SU-DHL-6 (cell line): ENCODE measurements at regions not wholly inside any gene's neighbourhood (a gene's known extent, or its start where the extent isn't known, plus 50 kb on each side); places are given as distances from the start of the nearest gene placed in this dataset.

Experiments used
- H2AFZ ChIP-seq: fragments of 200-600 bp; sonication (generic); 2 replicates; pipeline ENCODE4 v1.6.1; 2014; ENCODE audit warnings: low read depth, mild to moderate bottlenecking, moderate library complexity, mixed read lengths, antibody characterized with exemption, low read length; ENCODE audit not compliant: severe bottlenecking
- H3F3A ChIP-seq: fragments of 200-600 bp; shearing (Covaris generic); 2 replicates; pipeline ENCODE4 v1.6.0; 2016; ENCODE audit warnings: antibody characterized with exemption, mild to moderate bottlenecking; ENCODE audit not compliant: insufficient read depth
- H3K27ac ChIP-seq: fragments of 200-600 bp; sonication (generic); 2 replicates; pipeline ENCODE4 v1.5.1; 2016; ENCODE audit warnings: low read depth, mild to moderate bottlenecking, low read length, moderate library complexity, mixed read lengths
- H3K27me3 ChIP-seq: fragments of 200-600 bp; sonication (generic), shearing (Covaris generic); 2 replicates; pipeline ENCODE4 v1.6.0; 2014; ENCODE audit warnings: mild to moderate bottlenecking, low read length
- H3K36me3 ChIP-seq: fragments of 200-600 bp; sonication (generic); 2 replicates; pipeline ENCODE4 v1.6.1; 2014; ENCODE audit warnings: mild to moderate bottlenecking, low read length, mixed read lengths
- H3K4me2 ChIP-seq: fragments of 300-600, 200-600 bp; shearing (Covaris generic), sonication (generic); 2 replicates; pipeline ENCODE4 v1.6.0; 2014; ENCODE audit warnings: low read length, low read depth, mild to moderate bottlenecking; ENCODE audit not compliant: poor library complexity, severe bottlenecking
- H3K4me3 ChIP-seq: fragments of 200-600 bp; sonication (generic); 2 replicates; pipeline ENCODE4 v1.5.1; 2014; ENCODE audit warnings: antibody characterized with exemption, low read length, mild to moderate bottlenecking, mixed read lengths; ENCODE audit not compliant: insufficient read depth, poor library complexity, severe bottlenecking
- H3K79me2 ChIP-seq: fragments of 200-600 bp; sonication (generic); 2 replicates; pipeline ENCODE4 v1.6.1; 2014; ENCODE audit warnings: mild to moderate bottlenecking, low read length, moderate library complexity; ENCODE audit not compliant: insufficient read depth
- H3K9ac ChIP-seq: fragments of 200-600 bp; sonication (generic); 2 replicates; pipeline ENCODE4 v1.7.0; 2014; ENCODE audit warnings: mild to moderate bottlenecking, low read length
- H3K9me2 ChIP-seq: fragments of 200-600 bp; sonication (generic); replicated peaks from 2 replicates; pipeline ENCODE4 v1.6.1; 2014; ENCODE audit warnings: low read length; ENCODE audit not compliant: insufficient read depth
- H3K9me3 ChIP-seq: fragments of 200-600 bp; sonication (generic); 2 replicates; pipeline ENCODE4 v1.6.1; 2014; ENCODE audit warnings: low read length, mixed read lengths; ENCODE audit not compliant: insufficient read depth
- H4K20me1 ChIP-seq: fragments of 200-600 bp; sonication (generic); 2 replicates; pipeline ENCODE4 v1.6.1; 2014; ENCODE audit warnings: low read depth, mild to moderate bottlenecking, antibody characterized with exemption, low read length, moderate library complexity, mixed read lengths
- CTCF ChIP-seq: fragments of 200-600 bp; sonication (generic); IDR thresholded peaks from one replicate; pipeline ENCODE4 v1.5.1; 2017; ENCODE audit warnings: antibody characterized with exemption, mild to moderate bottlenecking, low read length, moderate library complexity; ENCODE audit not compliant: insufficient read depth, poor library complexity, severe bottlenecking
- EZH2phosphoT487 ChIP-seq: fragments of 200-600 bp; sonication (generic), shearing (Covaris generic); conservative IDR thresholded peaks from 2 replicates; pipeline ENCODE4 v1.6.1; 2018; ENCODE audit warnings: mild to moderate bottlenecking, antibody characterized with exemption, low read length, moderate library complexity, mixed read lengths

- TF ChIP-seq CTCF (no peak), EZH2phosphoT487 (no peak)
- no peaks in the 10 kb centered on the region for H4K20me1 ChIP-seq
Observed at GRCh38 chr1:36639461-36639860, 156.7 kb upstream of the CSF3R start.

GRCh38 chr1:36638268-36638667, 155.6 kb upstream of the CSF3R start:
- Histone ChIP-seq H3K4me2 (no peak overlapping the region), H3K36me3 (no peaks in the 10 kb centered on the region), H3K9ac (no peak overlapping the region), H2AFZ (no peak overlapping the region), H4K20me1 (no peaks in the 10 kb centered on the region), H3K9me2 (no peaks in the 10 kb centered on the region), H3K27ac (no peak overlapping the region), H3F3A (no peaks in the 10 kb centered on the region), H3K4me3 (no peak overlapping the region), H3K9me3 (no peaks in the 10 kb centered on the region), H3K27me3 (0 out of 2 replicates have a peak, but pooled peaks cover 4% of the 10 kb centered on the region), H3K79me2 (no peaks in the 10 kb centered on the region)
- TF ChIP-seq EZH2phosphoT487 (no peak), CTCF (no peak)

More at GRCh38 chr1:36639461-36639860, 156.7 kb upstream of the CSF3R start:
- H3K4me2 ChIP-seq, result no peak overlapping the region
- H3K9ac ChIP-seq, result no peak overlapping the region
- no peaks in the 10 kb centered on the region for H3K79me2 ChIP-seq
- no peaks in the 10 kb centered on the region for H3K9me2 ChIP-seq
- H3F3A ChIP-seq, result no peaks in the 10 kb centered on the region
- no peak overlapping the region for H2AFZ ChIP-seq
- no peaks in the 10 kb centered on the region for H3K36me3 ChIP-seq
- 0 out of 2 replicates have a peak, but pooled peaks cover 4% of the 10 kb centered on the region for H3K27me3 ChIP-seq
- no peaks in the 10 kb centered on the region for H3K9me3 ChIP-seq
- H3K27ac ChIP-seq, result no peak overlapping the region
- no peak overlapping the region for H3K4me3 ChIP-seq

- no peak overlapping the region for H3K9ac ChIP-seq
- H3K4me2 ChIP-seq, result no peak overlapping the region
- 0 out of 2 replicates have a peak, but pooled peaks cover 4% of the 10 kb centered on the region for H3K27me3 ChIP-seq
- H3K27ac ChIP-seq, result no peak overlapping the region
- H3K79me2 ChIP-seq, result no peaks in the 10 kb centered on the region
- no peak overlapping the region for H3K4me3 ChIP-seq
- no peaks in the 10 kb centered on the region for H3K36me3 ChIP-seq
- H3F3A ChIP-seq, result no peaks in the 10 kb centered on the region
- H3K9me2 ChIP-seq, result no peaks in the 10 kb centered on the region
- H2AFZ ChIP-seq, result no peak overlapping the region
- no peaks in the 10 kb centered on the region for H3K9me3 ChIP-seq
- H4K20me1 ChIP-seq, result no peaks in the 10 kb centered on the region
- TF ChIP-seq CTCF (no peak), EZH2phosphoT487 (no peak)
Observed at GRCh38 chr1:36636206-36636605, 153.5 kb upstream of the CSF3R start.
